GM21367 (cell line): ENCODE measurements at regions not wholly inside any gene's neighbourhood (a gene's known extent, or its start where the extent isn't known, plus 50 kb on each side); places are given as distances from the start of the nearest gene placed in this dataset.
"Not testable (repeated sequence)": the region's sequence is repeated elsewhere in the genome, so short reads cannot be mapped to it uniquely, and the experiment has no call there.

Source experiments
- ATAC-seq: cut with Tn5 transposase; IDR thresholded peaks from one replicate; pipeline ENCODE4 v1.9.1; 2021; ENCODE audit not compliant: unreplicated experiment

GRCh38 chr4:60814549-60814948 is 385.6 kb upstream of the ADGRL3 start:
- no peak for ATAC-seq

DNA sequence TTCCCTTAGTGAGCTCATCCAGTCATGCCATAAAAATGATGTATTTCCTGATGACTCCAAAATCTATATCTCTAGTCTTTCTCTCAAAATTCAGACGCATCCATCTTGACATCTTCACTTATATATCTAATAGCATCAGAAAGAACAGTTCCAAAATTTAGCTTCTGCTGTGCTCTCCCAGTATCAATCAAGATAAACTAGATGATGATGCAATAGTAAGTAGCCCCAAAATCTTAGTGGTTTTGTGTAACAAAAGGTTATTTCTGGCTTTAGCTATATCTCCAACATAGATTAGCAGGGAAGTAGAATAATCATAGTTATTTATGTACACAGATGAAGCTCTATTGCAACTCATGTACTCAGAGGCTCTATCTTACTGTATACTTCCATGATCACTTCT is 382.5 kb upstream of the ADGRL3 start:
- ATAC-seq = no peak

DNA sequence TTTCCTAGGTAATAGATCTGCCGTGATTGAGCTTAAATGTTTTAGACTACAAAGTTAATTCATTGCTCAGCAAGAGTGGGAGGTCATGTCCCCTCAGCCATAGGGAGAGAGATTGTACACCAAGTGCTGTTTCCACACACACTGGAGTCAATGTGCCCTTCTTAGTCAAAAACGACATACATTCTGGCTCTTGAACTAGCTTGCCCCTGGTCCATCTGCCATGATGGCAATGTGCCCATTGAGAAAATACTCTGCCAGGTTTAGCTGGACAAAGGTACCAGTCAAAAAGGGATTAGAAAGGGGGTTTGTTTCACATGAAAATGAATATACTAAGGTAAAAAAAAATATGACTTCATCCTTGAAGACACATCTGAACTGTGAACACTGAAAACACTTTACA is 377.1 kb upstream of the ADGRL3 start:
- ATAC-seq = no peak

DNA sequence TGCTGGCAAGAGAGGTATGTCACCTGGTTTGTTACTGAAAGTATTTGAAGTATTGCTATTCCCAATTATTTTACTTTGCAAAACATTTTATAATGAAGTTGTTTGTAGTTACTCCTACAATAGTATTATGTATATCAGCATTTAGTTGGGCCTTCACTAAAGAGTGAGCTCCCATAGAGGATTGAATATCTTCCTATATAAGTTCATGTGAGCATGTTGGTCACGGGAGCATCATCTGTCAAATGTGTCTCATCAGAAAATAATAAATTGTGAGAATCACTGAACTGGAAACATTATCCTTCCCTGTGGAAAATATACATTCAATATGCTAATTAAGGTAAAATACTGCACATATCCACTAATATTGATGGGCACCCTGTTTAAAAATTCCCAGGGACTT is 360.1 kb upstream of the ADGRL3 start:
- no peak for ATAC-seq

DNA sequence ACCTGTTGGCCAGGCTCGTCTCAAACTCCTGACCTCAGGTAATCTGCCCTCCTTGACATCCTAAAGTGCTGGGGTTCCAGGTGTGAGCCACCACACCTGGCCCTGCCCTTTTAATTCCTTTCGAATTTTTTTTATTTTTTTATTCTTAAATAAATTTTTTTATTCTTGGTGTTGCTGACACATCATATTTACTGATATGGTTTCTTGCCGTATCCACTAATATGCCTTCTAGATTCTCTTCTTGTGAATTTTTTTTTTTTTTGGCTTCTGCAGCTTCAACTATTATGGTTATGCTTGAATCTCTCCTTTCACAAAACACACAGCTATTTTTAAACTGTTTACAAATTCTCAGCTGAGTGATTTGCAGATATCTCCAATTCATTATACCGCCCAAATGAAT is 353.4 kb upstream of the ADGRL3 start:
- ATAC-seq = no peak

GRCh38 chr4:60847614-60848013 is 352.5 kb upstream of the ADGRL3 start:
- ATAC-seq = no peak

GRCh38 chr4:60857130-60857753 is 342.9 kb upstream of the ADGRL3 start:
- no peak for ATAC-seq

GRCh38 chr4:60863442-60863841 is 336.7 kb upstream of the ADGRL3 start:
- ATAC-seq = no peak

DNA sequence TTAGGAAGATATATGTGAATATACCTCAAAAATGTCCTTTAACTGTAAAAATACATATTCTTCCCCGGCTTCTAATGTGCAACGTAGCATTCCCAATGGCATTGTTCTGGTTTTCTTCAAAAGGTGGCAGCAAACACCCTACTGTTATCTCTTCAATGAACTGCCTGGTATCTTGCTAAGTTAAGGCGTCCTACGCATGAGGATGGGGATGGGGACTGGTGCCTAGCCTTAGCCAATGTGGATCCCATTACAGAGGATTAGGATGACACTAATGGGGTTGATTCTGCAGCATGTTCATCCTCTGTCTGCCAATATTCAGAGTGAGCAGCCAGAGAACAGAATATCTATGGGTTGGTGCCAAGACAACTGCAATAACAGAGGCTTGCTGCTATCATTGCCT is 334.9 kb upstream of the ADGRL3 start:
- no peak for ATAC-seq

GRCh38 chr4:60868232-60868960 is 331.7 kb upstream of the ADGRL3 start:
- ATAC-seq = no peak

- no peak for ATAC-seq
These were observed 320.9 kb upstream of the ADGRL3 start for GRCh38 chr4:60879135-60879701.

DNA sequence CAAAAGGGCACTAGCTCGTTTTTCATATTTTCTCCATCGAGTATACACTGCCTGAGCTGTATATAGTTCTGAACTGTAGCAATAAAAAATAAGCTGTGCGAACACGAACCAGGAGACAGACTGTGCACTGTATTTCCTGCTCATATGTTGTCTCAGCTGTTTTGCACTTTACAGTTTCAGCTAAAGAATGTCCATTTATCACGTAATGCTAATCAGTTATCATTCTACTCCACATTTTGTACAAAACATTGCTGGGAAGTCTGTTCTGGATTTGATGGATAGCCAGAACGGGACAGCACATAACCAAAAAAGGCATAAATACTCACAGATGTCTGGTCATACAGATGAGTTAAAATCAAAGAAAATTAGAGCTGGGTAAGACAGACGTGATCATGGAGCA is 315.5 kb upstream of the ADGRL3 start:
- ATAC-seq = no peak

DNA sequence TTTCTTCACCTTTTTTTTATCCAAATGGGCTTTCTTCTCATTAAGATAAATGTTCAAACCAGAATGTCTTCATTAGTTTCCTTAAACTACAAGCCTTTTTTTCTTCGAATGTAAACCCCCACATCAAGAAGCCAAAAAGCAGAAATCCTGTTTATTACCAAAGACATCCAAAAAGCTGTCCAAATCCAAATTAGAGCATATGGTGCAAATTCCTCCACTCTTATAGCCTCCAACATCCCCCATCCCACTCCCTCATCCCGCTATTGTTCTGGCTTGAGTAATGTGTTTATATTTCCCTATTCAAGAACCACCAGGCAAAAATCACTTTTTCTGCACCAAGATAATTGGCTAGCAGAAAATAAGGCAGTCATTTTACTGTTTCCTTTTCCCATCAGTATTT is 315.1 kb upstream of the ADGRL3 start:
- ATAC-seq = no peak

- ATAC-seq = no peak
These were observed 309.4 kb upstream of the ADGRL3 start for GRCh38 chr4:60890743-60891142.

DNA sequence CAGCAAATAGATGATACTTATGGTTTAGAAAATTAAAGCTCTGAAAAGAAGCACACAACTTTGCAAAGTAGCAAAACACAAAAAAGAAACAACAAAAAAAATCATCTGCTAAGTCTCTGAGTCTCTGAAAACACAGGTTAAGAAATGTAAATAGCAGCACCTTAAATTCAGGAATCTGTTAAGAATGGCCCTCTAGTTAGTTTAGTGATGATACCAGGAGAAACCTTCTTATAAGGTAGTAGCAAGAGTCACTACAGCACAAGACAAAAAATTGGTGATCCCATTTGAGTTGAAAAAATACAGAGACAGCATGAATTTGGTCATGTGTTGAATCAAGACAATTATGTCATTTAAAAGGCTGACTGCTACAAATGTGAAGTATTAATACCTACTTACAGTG is 308.2 kb upstream of the ADGRL3 start:
- no peak for ATAC-seq

GRCh38 chr4:60897415-60897814 is 302.7 kb upstream of the ADGRL3 start:
- no peak for ATAC-seq

GRCh38 chr4:60905162-60905561 is 295.0 kb upstream of the ADGRL3 start:
- no peak for ATAC-seq

DNA sequence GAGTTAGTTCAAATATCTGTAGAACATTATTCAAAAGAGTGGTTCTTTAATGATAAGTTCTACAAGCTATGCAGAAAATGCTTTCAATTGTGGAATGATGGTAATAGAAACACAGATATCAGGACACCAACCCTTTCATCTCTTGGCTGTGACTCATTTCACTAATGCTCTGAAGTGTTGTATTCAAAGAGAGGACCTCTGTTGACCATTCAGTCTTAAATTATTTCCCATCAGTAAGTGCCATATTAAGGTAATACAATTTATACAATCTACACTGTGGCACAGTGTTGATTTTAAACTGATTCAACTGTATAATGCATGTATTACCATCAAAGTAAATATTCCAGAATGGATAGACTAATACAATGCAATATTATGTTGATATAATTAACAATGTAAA is 289.0 kb upstream of the ADGRL3 start:
- no peak for ATAC-seq

DNA sequence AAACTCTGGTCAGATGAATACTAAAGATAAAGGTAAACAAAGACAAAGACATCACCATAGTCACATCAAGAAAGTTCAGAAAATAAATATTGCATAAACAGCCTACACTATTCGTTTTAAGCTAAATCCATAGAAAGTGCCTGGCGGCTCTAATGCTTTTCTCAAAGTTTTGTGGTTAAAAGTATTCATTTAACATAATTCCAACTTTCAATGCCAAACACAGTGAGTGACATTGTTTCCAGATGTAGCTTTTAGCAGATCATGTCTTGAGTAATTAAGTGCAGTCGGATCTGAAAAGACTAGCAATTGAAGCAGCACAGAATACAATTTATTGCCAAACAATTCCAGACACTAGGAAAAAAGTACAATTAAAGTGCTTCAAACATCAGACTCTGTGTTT is 287.1 kb upstream of the ADGRL3 start:
- ATAC-seq = no peak

DNA sequence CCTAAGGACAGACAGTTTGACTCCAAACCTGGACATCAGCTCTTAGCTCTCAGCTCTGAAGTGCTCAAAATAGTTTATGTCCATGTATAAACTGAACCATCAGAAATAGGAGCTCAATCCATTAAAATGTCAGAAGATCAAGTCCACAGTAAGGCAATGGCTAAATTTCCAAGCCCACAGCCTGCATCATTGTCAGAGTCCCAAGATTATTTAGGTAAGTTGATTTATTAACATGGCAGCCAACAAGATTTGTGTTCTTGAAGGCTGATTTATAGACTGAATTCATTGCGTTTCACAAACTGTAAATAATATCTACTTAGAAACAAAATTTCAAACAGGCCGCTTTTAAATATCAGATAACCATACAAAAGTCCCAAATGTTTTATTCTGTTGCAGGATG is 286.5 kb upstream of the ADGRL3 start:
- ATAC-seq = no peak

- ATAC-seq = not testable (repeated sequence)
These were observed 278.4 kb upstream of the ADGRL3 start for GRCh38 chr4:60921735-60922134.

- no peak for ATAC-seq
These were observed 277.1 kb upstream of the ADGRL3 start for GRCh38 chr4:60923075-60923474.

GRCh38 chr4:60926624-60927023 is 273.5 kb upstream of the ADGRL3 start:
- no peak for ATAC-seq
